Astrocyte of the cerebellum (primary cell): ENCODE measurements at regions not wholly inside any gene's neighbourhood (a gene's known extent, or its start where the extent isn't known, plus 50 kb on each side); places are given as distances from the start of the nearest gene placed in this dataset.

ENCODE experiments used
- DNase-seq: peaks from one replicate; pipeline ENCODE4 v3.0.0-alpha.2; 2011; ENCODE audit warnings: low read depth
- H3K4me3 ChIP-seq: 2 replicates; pipeline ENCODE4 v1.5.1; 2011; ENCODE audit warnings: mild to moderate bottlenecking, low read depth, low read length, moderate library complexity
- CTCF ChIP-seq: IDR thresholded peaks from 2 replicates; pipeline ENCODE4 v1.5.1; 2012; ENCODE audit warnings: low read length, low read depth, moderate library complexity, mild to moderate bottlenecking; ENCODE audit errors: missing control alignments
- in situ Hi-C: cut with HindIII; loops from 2 replicates; pipeline ENCODE4 v1.10.0; 2017; ENCODE audit warnings: low sequenced_read_pairs

DNA sequence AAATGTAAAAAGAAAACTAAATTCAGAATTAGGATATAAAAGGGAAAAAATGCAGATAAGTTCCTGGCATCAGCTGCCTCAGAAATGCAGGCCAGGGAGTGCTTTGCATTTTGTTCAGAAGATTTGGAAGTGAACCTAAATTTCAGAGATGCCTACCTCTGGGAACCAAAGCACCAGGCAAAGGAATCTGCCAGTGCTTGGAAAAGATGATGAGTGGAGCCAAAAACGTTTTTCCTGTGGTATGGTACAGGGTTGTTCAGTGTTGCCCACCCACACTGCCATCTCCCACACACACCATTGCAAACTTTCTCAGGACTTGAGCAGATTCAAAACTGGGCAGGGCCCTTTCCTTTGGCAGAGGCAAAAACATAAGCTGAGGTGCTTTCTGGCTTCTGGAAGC, 349.5 kb downstream of the TGFB2 start:
- no peak overlapping the region for H3K4me3 ChIP-seq
- in situ Hi-C loops, result no loop called here
- no peak for DNase-seq
- TF ChIP-seq CTCF, result no peak

- no peak overlapping the region for H3K4me3 ChIP-seq
- in situ Hi-C loops, result no loop called here
- TF ChIP-seq CTCF, result no peak
- DNase-seq, result no peak
These were observed 350.4 kb downstream of the TGFB2 start for GRCh38 chr1:218695525-218695924.

- TF ChIP-seq CTCF, result no peak
- in situ Hi-C loops, result no loop called here
- no peak overlapping the region for H3K4me3 ChIP-seq
- no peak for DNase-seq
These were observed 353.0 kb downstream of the TGFB2 start for GRCh38 chr1:218698141-218698540.

GRCh38 chr1:218699421-218699820, 354.3 kb downstream of the TGFB2 start:
- no peak overlapping the region for H3K4me3 ChIP-seq
- in situ Hi-C loops, result no loop called here
- DNase-seq, result no peak
- no peak for TF ChIP-seq CTCF

DNA sequence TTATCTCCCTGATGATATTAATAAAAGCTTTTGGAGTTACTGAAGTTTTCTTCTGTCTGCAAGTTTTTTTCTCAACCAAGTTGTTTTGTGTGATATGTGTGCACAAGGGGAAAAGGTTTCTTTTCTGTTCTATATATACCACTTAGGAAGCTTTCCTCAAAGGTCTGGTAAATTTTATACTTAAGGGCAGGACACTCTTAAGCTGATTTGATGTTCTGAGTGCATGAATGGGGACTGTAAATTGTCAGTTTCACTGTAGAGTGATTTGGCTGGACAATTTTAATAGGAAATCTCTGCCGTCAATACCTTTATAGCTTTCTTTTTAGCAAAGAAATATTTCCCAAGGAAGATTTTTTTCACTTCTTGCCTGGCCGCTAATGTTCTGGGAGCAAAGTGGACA, 354.7 kb downstream of the TGFB2 start:
- H3K4me3 ChIP-seq, result no peak overlapping the region
- TF ChIP-seq CTCF, result no peak
- in situ Hi-C loops, result no loop called here
- DNase-seq, result no peak

DNA sequence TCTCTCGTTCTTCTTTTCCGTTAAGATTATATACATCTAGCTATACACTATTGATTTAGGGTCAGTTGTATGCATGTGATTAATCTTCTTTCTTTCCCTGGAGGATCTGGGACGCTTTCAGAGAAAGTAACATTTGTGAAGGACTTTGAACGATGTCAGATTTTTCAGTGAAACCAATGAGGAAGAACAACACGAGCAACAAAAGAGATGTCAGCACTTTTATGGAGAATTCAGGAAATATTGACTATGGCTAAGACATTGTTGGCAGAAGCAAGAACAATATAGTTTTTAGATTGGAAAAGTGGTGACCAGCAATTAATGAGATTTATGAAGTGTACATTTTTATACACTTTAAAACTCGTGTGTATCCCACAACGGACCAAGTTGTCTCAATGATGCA, 355.5 kb downstream of the TGFB2 start:
- in situ Hi-C loops, result no loop called here
- TF ChIP-seq CTCF, result no peak
- DNase-seq, result no peak
- no peak overlapping the region for H3K4me3 ChIP-seq

DNA sequence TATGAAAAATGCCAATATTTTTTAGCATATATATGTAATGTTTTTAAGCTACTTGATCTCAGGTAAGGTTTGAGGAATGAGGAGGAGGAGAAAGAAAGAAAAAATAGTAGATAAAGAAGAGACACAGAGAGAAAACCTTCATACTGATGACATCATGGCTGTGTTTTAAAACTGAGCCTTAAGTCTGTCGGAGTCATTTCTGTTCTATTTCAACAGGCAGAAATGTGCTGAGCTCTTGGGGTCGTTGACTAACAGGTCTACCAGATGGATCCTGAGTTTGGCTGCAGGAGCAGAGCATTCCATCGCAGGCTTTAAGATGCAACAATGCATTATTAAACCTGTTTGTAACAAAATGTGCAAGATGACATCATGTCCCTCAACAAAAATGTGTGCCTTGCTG, 356.0 kb downstream of the TGFB2 start:
- no peak overlapping the region for H3K4me3 ChIP-seq
- TF ChIP-seq CTCF, result no peak
- in situ Hi-C loops, result no loop called here
- no peak for DNase-seq
